DND-41 (cell line): ENCODE measurements at regions not wholly inside any gene's neighbourhood (a gene's known extent, or its start where the extent isn't known, plus 50 kb on each side); places are given as distances from the start of the nearest gene placed in this dataset.

Experiments used
- CTCF ChIP-seq: IDR thresholded peaks from 2 replicates; pipeline ENCODE4 v1.5.1; 2012; ENCODE audit warnings: borderline replicate concordance, low read length, moderate library complexity, mild to moderate bottlenecking; ENCODE audit not compliant: poor library complexity, severe bottlenecking; ENCODE audit errors: extremely low read depth
- EZH2 ChIP-seq: IDR thresholded peaks from 3 replicates; pipeline ENCODE4 v1.6.1; 2012; ENCODE audit warnings: borderline replicate concordance, low read depth, mild to moderate bottlenecking, moderate library complexity, low read length, inconsistent platforms; ENCODE audit not compliant: severe bottlenecking

- TF ChIP-seq EZH2: no peak
- TF ChIP-seq CTCF: no peak
These were observed 262.1 kb upstream of the PWP1 start for GRCh38 chr12:107423531-107423930.
